ENCODE measurements at regions not wholly inside any gene's neighbourhood (a gene's known extent, or its start where the extent isn't known, plus 50 kb on each side); places are given as distances from the start of the nearest gene placed in this dataset.

- Histone ChIP-seq H4K20me1 (ENCODE audit: control insufficient read depth, extremely low read depth, insufficient read depth, low read length) (no peaks in the 10 kb centered on the region), H3K9ac (ENCODE audit: control insufficient read depth, extremely low read depth, insufficient read depth, low read length) (no peak overlapping the region), H3K9me3 (ENCODE audit: control insufficient read depth, low read depth, low read length) (no peaks in the 10 kb centered on the region), H3K4me1 (ENCODE audit: control insufficient read depth, extremely low read depth, insufficient read depth, low read length) (peaks cover 9% of the 10 kb centered on the region), H3K79me2 (ENCODE audit: control insufficient read depth, insufficient read depth, low read length) (no peaks in the 10 kb centered on the region), H2AFZ (ENCODE audit: control insufficient read depth, low read length) (no peak overlapping the region), H3K4me3 (ENCODE audit: control insufficient read depth in 2 of 3, extremely low read depth in 1 of 3, insufficient read depth in 2 of 3, low read depth in 1 of 3, low read length in 3 of 3) (no peak overlapping the region), H3K9me1 (ENCODE audit: control insufficient read depth, extremely low read depth, insufficient read depth, low read length) (no peaks in the 10 kb centered on the region), H3K4me2 (ENCODE audit: control insufficient read depth, extremely low read depth, insufficient read depth, low read depth, low read length) (no peak overlapping the region), H3K27me3 (ENCODE audit: control insufficient read depth, extremely low read depth, insufficient read depth, low read length) (no peaks in the 10 kb centered on the region), H3K27ac (ENCODE audit: control insufficient read depth, insufficient read depth, low read length) (no peak overlapping the region), H3K36me3 (ENCODE audit: control insufficient read depth in 2 of 2, extremely low read depth in 1 of 2, insufficient read depth in 2 of 2, low read length in 2 of 2) (no peaks in the 10 kb centered on the region)
- DNase-seq (ENCODE audit: low read depth, low spot score) = no peak
- peak; percentile 5 for FAIRE-seq
- dilution Hi-C loops (cut with MboI; ENCODE audit: extremely low pct_ligation_motif_present, low sequenced_read_pairs) = no loop called here
- TF ChIP-seq CTCF (optimal IDR thresholded peaks at IDR 0.05 in 1 of 3, IDR thresholded peaks at IDR 0.05 in 1 of 3, conservative IDR thresholded peaks at IDR 0.05 in 1 of 3; ENCODE audit: extremely low read depth in 1 of 3, insufficient read depth in 2 of 3, low read length in 3 of 3) = no peak
- TF ChIP-seq EZH2 (IDR thresholded peaks at IDR 0.05; ENCODE audit: low read length) = no peak
Measured at GRCh38 chr9:16138561-16139491, 586.0 kb downstream of the CCDC171 start.

- TF ChIP-seq CTCF (optimal IDR thresholded peaks at IDR 0.05 in 1 of 3, IDR thresholded peaks at IDR 0.05 in 1 of 3, conservative IDR thresholded peaks at IDR 0.05 in 1 of 3; ENCODE audit: extremely low read depth in 1 of 3, insufficient read depth in 2 of 3, low read length in 3 of 3) = no peak
- no peak for TF ChIP-seq EZH2 (IDR thresholded peaks at IDR 0.05; ENCODE audit: low read length)
- no peaks in the 10 kb centered on the region for H3K9me3 ChIP-seq (ENCODE audit: control insufficient read depth, low read depth, low read length)
- DNase-seq (ENCODE audit: low read depth, low spot score) (no peak), FAIRE-seq (no peak)
- no peaks in the 10 kb centered on the region for H3K9me1 ChIP-seq (ENCODE audit: control insufficient read depth, extremely low read depth, insufficient read depth, low read length)
- dilution Hi-C loops (cut with MboI; ENCODE audit: extremely low pct_ligation_motif_present, low sequenced_read_pairs) = no loop called here
- H3K27me3 ChIP-seq (ENCODE audit: control insufficient read depth, extremely low read depth, insufficient read depth, low read length) = no peaks in the 10 kb centered on the region
- H3K9ac ChIP-seq (ENCODE audit: control insufficient read depth, extremely low read depth, insufficient read depth, low read length) = no peak overlapping the region
- H3K36me3 ChIP-seq (ENCODE audit: control insufficient read depth in 2 of 2, extremely low read depth in 1 of 2, insufficient read depth in 2 of 2, low read length in 2 of 2) = no peaks in the 10 kb centered on the region
- no peak overlapping the region for H3K4me3 ChIP-seq (ENCODE audit: control insufficient read depth in 2 of 3, extremely low read depth in 1 of 3, insufficient read depth in 2 of 3, low read depth in 1 of 3, low read length in 3 of 3)
- no peaks in the 10 kb centered on the region for H4K20me1 ChIP-seq (ENCODE audit: control insufficient read depth, extremely low read depth, insufficient read depth, low read length)
- H2AFZ ChIP-seq (ENCODE audit: control insufficient read depth, low read length) = no peak overlapping the region
- H3K4me2 ChIP-seq (ENCODE audit: control insufficient read depth, extremely low read depth, insufficient read depth, low read depth, low read length) = no peak overlapping the region
- no peak overlapping the region for H3K27ac ChIP-seq (ENCODE audit: control insufficient read depth, insufficient read depth, low read length)
- no peaks in the 10 kb centered on the region for H3K79me2 ChIP-seq (ENCODE audit: control insufficient read depth, insufficient read depth, low read length)
- peaks cover 11% of the 10 kb centered on the region for H3K4me1 ChIP-seq (ENCODE audit: control insufficient read depth, extremely low read depth, insufficient read depth, low read length)
Measured at GRCh38 chr9:16139774-16140173, 586.9 kb downstream of the CCDC171 start.
